ENCODE measurements at regions not wholly inside any gene's neighbourhood (a gene's known extent, or its start where the extent isn't known, plus 50 kb on each side); places are given as distances from the start of the nearest gene placed in this dataset.

DNA sequence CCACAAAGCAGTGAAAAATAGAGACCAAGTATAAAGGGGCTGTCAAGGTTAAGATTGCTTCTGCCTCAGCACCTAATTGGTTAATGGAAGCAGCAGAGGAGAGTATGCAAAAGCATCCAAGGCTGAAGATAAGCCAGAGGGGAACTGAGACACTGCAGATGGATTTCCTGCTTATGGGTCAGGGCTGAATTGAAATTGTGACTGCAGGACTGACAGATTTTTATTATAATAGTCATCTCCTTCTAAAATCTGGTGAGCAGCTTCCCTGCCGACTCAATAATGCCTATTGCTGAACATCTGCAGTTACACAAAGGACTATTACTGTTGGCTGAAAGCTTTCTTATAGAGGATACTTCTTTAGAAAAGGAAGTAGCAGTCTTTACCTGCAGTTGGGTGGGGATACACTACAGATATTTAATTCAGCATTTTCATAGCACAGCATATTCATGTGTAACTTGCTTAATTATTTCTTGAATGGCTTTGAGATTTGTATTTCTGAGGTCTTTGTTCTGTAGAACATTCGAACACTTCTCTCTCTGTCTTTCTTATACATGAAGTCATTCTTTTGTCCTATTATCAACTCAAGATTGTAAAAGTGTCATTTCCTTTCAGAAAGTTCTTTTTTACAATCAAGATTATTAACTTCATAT lies 363.0 kb upstream of the RIOK2 start:
- TF ChIP-seq YY1 (IDR thresholded peaks at IDR 0.05) (no peak), EGR1 (IDR thresholded peaks at IDR 0.05; ENCODE audit: low read depth in 2 of 2) (no peak), TAF1 (conservative IDR thresholded peaks at IDR 0.05) (no peak), GABPA (IDR thresholded peaks at IDR 0.05 in 1 of 2, conservative IDR thresholded peaks at IDR 0.05 in 1 of 2) (no peak), FOXA1 (IDR thresholded peaks at IDR 0.05) (no peak), SP1 (IDR thresholded peaks at IDR 0.05) (no peak)
- TF ChIP-seq, protein P1, sequence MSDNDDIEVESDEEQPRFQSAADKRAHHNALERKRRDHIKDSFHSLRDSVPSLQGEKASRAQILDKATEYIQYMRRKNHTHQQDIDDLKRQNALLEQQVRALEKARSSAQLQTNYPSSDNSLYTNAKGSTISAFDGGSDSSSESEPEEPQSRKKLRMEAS (IDR thresholded peaks at IDR 0.05) = no peak
- TF ChIP-seq, protein P2, sequence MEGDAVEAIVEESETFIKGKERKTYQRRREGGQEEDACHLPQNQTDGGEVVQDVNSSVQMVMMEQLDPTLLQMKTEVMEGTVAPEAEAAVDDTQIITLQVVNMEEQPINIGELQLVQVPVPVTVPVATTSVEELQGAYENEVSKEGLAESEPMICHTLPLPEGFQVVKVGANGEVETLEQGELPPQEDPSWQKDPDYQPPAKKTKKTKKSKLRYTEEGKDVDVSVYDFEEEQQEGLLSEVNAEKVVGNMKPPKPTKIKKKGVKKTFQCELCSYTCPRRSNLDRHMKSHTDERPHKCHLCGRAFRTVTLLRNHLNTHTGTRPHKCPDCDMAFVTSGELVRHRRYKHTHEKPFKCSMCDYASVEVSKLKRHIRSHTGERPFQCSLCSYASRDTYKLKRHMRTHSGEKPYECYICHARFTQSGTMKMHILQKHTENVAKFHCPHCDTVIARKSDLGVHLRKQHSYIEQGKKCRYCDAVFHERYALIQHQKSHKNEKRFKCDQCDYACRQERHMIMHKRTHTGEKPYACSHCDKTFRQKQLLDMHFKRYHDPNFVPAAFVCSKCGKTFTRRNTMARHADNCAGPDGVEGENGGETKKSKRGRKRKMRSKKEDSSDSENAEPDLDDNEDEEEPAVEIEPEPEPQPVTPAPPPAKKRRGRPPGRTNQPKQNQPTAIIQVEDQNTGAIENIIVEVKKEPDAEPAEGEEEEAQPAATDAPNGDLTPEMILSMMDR (IDR thresholded peaks at IDR 0.05; ENCODE audit: low read depth, low read length, missing input control) = no peak
- TF ChIP-seq, protein P3, sequence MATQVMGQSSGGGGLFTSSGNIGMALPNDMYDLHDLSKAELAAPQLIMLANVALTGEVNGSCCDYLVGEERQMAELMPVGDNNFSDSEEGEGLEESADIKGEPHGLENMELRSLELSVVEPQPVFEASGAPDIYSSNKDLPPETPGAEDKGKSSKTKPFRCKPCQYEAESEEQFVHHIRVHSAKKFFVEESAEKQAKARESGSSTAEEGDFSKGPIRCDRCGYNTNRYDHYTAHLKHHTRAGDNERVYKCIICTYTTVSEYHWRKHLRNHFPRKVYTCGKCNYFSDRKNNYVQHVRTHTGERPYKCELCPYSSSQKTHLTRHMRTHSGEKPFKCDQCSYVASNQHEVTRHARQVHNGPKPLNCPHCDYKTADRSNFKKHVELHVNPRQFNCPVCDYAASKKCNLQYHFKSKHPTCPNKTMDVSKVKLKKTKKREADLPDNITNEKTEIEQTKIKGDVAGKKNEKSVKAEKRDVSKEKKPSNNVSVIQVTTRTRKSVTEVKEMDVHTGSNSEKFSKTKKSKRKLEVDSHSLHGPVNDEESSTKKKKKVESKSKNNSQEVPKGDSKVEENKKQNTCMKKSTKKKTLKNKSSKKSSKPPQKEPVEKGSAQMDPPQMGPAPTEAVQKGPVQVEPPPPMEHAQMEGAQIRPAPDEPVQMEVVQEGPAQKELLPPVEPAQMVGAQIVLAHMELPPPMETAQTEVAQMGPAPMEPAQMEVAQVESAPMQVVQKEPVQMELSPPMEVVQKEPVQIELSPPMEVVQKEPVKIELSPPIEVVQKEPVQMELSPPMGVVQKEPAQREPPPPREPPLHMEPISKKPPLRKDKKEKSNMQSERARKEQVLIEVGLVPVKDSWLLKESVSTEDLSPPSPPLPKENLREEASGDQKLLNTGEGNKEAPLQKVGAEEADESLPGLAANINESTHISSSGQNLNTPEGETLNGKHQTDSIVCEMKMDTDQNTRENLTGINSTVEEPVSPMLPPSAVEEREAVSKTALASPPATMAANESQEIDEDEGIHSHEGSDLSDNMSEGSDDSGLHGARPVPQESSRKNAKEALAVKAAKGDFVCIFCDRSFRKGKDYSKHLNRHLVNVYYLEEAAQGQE (IDR thresholded peaks at IDR 0.05) = no peak

Measured in liver (tissue), 3 donors.